ENCODE measurements at regions not wholly inside any gene's neighbourhood (a gene's known extent, or its start where the extent isn't known, plus 50 kb on each side); places are given as distances from the start of the nearest gene placed in this dataset.

DNA sequence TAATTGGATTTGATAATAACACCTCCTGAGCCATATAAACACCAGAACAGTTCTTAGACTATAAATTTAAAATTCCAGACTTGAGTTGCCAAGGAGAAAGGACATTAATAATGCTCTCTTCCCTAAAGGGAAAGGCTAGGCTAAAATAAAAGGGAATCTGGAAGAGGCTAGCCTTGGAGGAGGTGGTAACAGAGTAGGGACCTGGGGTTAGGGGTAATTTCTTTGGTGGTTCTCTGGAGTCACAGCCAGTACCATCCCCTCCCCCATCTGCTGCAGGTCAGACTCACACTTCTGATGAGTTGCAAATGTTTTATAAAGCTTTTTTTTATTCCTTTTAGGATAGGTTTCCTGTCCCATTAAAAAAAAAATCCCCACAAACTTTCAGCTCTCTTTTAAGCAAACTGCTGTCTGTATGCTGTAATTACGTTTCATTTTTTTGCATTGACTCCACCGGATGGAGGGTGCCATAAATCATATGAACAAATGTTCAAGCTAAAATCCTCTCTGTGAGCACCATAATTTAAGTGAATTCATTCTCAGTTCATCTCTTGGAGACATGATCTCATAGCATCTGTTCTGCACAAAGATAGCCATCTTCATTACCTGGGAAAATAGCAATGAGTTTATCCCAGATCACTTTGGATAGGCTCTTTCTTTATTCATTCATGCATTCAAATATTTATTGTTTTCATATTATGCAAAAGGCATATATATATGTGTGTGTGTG is 379.6 kb downstream of the TTLL7 start:
- TF ChIP-seq GATA2 (IDR thresholded peaks at IDR 0.05; ENCODE audit: low read depth, low read length) (peak; percentile 45; the same call in 1 of the 2 replicates), GATA3 (IDR thresholded peaks at IDR 0.05; ENCODE audit: low read depth, low read length) (peak; percentile 66)
